ENCODE measurements at regions not wholly inside any gene's neighbourhood (a gene's known extent, or its start where the extent isn't known, plus 50 kb on each side); places are given as distances from the start of the nearest gene placed in this dataset.
"Not testable (repeated sequence)": the region's sequence is repeated elsewhere in the genome, so short reads cannot be mapped to it uniquely, and the experiment has no call there.

GRCh38 chr4:116126794-116127193 lies 958.6 kb downstream of the TRAM1L1 start:
- no peak for DNase-seq (ENCODE audit: low read depth)
- TF ChIP-seq CTCF (conservative IDR thresholded peaks at IDR 0.05; ENCODE audit: low read depth, low read length) = no peak
- H3K4me3 ChIP-seq (ENCODE audit: low read length) = no peak overlapping the region

DNA sequence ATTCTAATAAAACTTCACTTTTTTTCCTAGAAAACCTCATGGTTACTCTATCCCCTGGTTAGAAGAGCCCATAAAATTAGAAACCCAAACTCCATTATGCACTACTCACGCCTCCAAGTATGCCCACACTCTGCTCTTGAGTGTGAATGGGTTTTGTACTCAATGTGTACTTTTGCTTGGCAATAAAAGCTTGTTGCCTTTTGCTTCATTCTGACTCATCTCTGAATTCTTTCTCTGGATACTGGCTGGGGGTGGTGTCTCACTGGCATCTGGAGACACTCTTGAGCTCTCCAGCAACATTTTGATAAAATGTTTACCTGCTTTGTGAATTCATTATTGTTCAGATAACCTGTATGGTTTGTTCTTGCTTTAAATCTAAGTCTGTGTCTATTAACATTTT lies 963.3 kb downstream of the TRAM1L1 start:
- DNase-seq (ENCODE audit: low read depth) = no peak
- no peak overlapping the region for H3K4me3 ChIP-seq (ENCODE audit: low read length)
- TF ChIP-seq CTCF (conservative IDR thresholded peaks at IDR 0.05; ENCODE audit: low read depth, low read length) = no peak

- DNase-seq (ENCODE audit: low read depth) = no peak
- no peak overlapping the region for H3K4me3 ChIP-seq (ENCODE audit: low read length)
- TF ChIP-seq CTCF (conservative IDR thresholded peaks at IDR 0.05; ENCODE audit: low read depth, low read length) = no peak
Measured at GRCh38 chr4:116118221-116118620, 967.2 kb downstream of the TRAM1L1 start.

- H3K4me3 ChIP-seq (ENCODE audit: low read length) = not testable (repeated sequence)
Measured at GRCh38 chr4:116112861-116113260, 972.5 kb downstream of the TRAM1L1 start.

GRCh38 chr4:116110713-116111112 lies 974.7 kb downstream of the TRAM1L1 start:
- DNase-seq (ENCODE audit: low read depth) = no peak
- no peak overlapping the region for H3K4me3 ChIP-seq (ENCODE audit: low read length)
- no peak for TF ChIP-seq CTCF (conservative IDR thresholded peaks at IDR 0.05; ENCODE audit: low read depth, low read length)

More at GRCh38 chr4:116112861-116113260, 972.5 kb downstream of the TRAM1L1 start:
- not testable (repeated sequence) for DNase-seq (ENCODE audit: low read depth)

DNA sequence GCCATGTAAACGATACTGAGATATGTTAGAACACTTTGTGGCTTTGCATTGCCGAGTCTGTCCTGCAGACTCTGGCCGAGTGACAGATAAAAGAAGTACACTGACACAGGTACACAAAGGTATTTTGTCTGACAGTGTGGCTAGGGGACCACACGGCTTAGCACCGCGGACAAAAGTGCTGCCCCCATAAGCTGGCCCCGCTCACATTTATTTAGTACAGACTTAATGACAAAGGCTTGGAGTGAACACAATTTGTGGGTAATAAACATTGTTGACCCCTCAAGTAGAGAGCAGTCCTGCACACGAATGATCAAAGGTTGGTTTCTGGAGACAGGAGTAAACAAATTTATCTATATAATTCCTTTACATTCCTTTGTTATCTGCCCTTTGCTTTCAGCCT lies 976.8 kb downstream of the TRAM1L1 start:
- no peak overlapping the region for H3K4me3 ChIP-seq (ENCODE audit: low read length)
- TF ChIP-seq CTCF (conservative IDR thresholded peaks at IDR 0.05; ENCODE audit: low read depth, low read length) = no peak
- DNase-seq (ENCODE audit: low read depth) = no peak

DNA sequence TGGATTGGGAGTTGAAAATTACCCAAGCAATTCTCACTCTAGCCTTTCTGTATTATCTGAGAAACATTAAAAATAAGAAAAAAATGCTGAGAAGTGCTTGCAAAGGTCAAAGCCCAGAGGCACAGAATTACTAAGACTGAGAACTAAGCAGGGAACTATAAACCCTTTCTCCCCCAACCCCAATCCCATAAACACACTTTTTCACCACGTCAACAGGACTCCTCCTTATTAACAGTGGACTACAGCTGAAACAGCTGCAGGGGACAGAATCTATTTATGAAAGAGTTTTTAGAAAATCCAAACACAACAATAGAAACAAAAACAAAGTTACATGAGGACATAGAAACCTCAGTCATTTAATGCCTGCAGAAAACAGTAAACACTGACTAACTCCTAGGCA lies 984.1 kb downstream of the TRAM1L1 start:
- DNase-seq (ENCODE audit: low read depth) = no peak
- H3K4me3 ChIP-seq (ENCODE audit: low read length) = no peak overlapping the region
- TF ChIP-seq CTCF (conservative IDR thresholded peaks at IDR 0.05; ENCODE audit: low read depth, low read length) = no peak

- no peak for DNase-seq (ENCODE audit: low read depth)
- no peak overlapping the region for H3K4me3 ChIP-seq (ENCODE audit: low read length)
- no peak for TF ChIP-seq CTCF (conservative IDR thresholded peaks at IDR 0.05; ENCODE audit: low read depth, low read length)
Measured at GRCh38 chr4:116099596-116099995, 985.8 kb downstream of the TRAM1L1 start.

GRCh38 chr4:116097353-116097752 lies 983.9 kb upstream of the NDST4 start:
- DNase-seq (ENCODE audit: low read depth); H3K4me3 ChIP-seq (ENCODE audit: low read length): not testable (repeated sequence)

All from retinal pigment epithelial cell (primary cell).